ENCODE measurements at regions not wholly inside any gene's neighbourhood (a gene's known extent, or its start where the extent isn't known, plus 50 kb on each side); places are given as distances from the start of the nearest gene placed in this dataset.

GRCh38 chr18:24657444-24657842 lies 197.0 kb downstream of the HRH4 start:
- TF ChIP-seq CTCF (IDR thresholded peaks at IDR 0.05; ENCODE audit: insufficient read depth, low read length, poor library complexity, severe bottlenecking), result no peak
- no peak for TF ChIP-seq EZH2phosphoT487 (conservative IDR thresholded peaks at IDR 0.05; ENCODE audit: low read length)
